ENCODE measurements at regions not wholly inside any gene's neighbourhood (a gene's known extent, or its start where the extent isn't known, plus 50 kb on each side); places are given as distances from the start of the nearest gene placed in this dataset.

GRCh38 chr13:22357132-22357531 lies 686.3 kb downstream of the FGF9 start:
- TF ChIP-seq EZH2 (IDR thresholded peaks at IDR 0.05; ENCODE audit: low read length, missing control alignments) (no peak), CTCF (conservative IDR thresholded peaks at IDR 0.05 in 1 of 2, IDR thresholded peaks at IDR 0.05 in 1 of 2; ENCODE audit: low read depth in 1 of 2, low read length in 2 of 2) (no peak)
